SK-N-SH treated with all-trans-retinoic acid at 6 μM for 48 hours (cell line): ENCODE measurements at regions not wholly inside any gene's neighbourhood (a gene's known extent, or its start where the extent isn't known, plus 50 kb on each side); places are given as distances from the start of the nearest gene placed in this dataset.

Experiments used
- ATAC-seq: fragments of 200-7000 bp; cut with Tn5 transposase; 3 replicates; pipeline ENCODE4 v1.9.1; 2020; ENCODE audit warnings: mild to moderate bottlenecking, moderate library complexity
- CREB5 ChIP-seq: fragments of 250-450 bp; sonication (Bioruptor Pico); IDR thresholded peaks from 2 replicates; pipeline ENCODE4 v1.5.1; 2020; ENCODE audit warnings: low read depth, mild to moderate bottlenecking, moderate library complexity
- CSDC2 ChIP-seq: fragments of 250-450 bp; sonication (Bioruptor Pico); IDR thresholded peaks from 2 replicates; pipeline ENCODE4 v1.5.0; 2020; ENCODE audit warnings: mild to moderate bottlenecking, moderate library complexity
- CSRNP3 ChIP-seq: fragments of 250-450 bp; sonication (Bioruptor Pico); IDR thresholded peaks from 2 replicates; pipeline ENCODE4 v1.5.1; 2021; ENCODE audit warnings: mild to moderate bottlenecking, moderate library complexity
- ESRRG ChIP-seq: fragments of 250-450 bp; sonication (Bioruptor Pico); IDR thresholded peaks from 2 replicates; pipeline ENCODE4 v1.6.1; 2021; ENCODE audit warnings: mild to moderate bottlenecking
- GLIS3 ChIP-seq: fragments of 250-450 bp; sonication (Bioruptor Pico); IDR thresholded peaks from 2 replicates; pipeline ENCODE4 v1.5.0; 2020; ENCODE audit warnings: mild to moderate bottlenecking, moderate library complexity
- PATZ1 ChIP-seq: fragments of 250-450 bp; sonication (Bioruptor Pico); IDR thresholded peaks from 2 replicates; pipeline ENCODE4 v1.8.0; 2020; ENCODE audit warnings: mild to moderate bottlenecking, moderate library complexity, borderline replicate concordance
- POU6F1 ChIP-seq: fragments of 250-450 bp; sonication (Bioruptor Pico); IDR thresholded peaks from 2 replicates; pipeline ENCODE4 v1.8.0; 2021; ENCODE audit warnings: low read depth, mild to moderate bottlenecking, moderate library complexity, borderline replicate concordance
- PPARA ChIP-seq: fragments of 250-450 bp; sonication (Bioruptor Pico); IDR thresholded peaks from 2 replicates; pipeline ENCODE4 v1.5.0; 2020; ENCODE audit warnings: mild to moderate bottlenecking, borderline replicate concordance
- RARB ChIP-seq: fragments of 250-450 bp; sonication (Bioruptor Pico); IDR thresholded peaks from 2 replicates; pipeline ENCODE4 v1.8.0; 2021; ENCODE audit warnings: mild to moderate bottlenecking, moderate library complexity
- SNAI2 ChIP-seq: fragments of 250-450 bp; sonication (Bioruptor Pico); IDR thresholded peaks from 2 replicates; pipeline ENCODE4 v1.5.0; 2020; ENCODE audit warnings: mild to moderate bottlenecking, moderate library complexity
- TOX ChIP-seq: fragments of 250-450 bp; sonication (Bioruptor Pico); IDR thresholded peaks from 2 replicates; pipeline ENCODE4 v1.8.0; 2021; ENCODE audit warnings: mild to moderate bottlenecking, moderate library complexity, borderline replicate concordance
- ZFP30 ChIP-seq: fragments of 450-650 bp; formaldehyde crosslinking; IDR thresholded peaks from 2 replicates; pipeline ENCODE4 v1.5.0; 2022; ENCODE audit warnings: mild to moderate bottlenecking, moderate library complexity
- ZNF70 ChIP-seq: fragments of 450-650 bp; formaldehyde crosslinking; IDR thresholded peaks from 2 replicates; pipeline ENCODE4 v1.5.0; 2020; ENCODE audit warnings: mild to moderate bottlenecking, moderate library complexity
- ZNF8 ChIP-seq: fragments of 450-650 bp; formaldehyde crosslinking; IDR thresholded peaks from 2 replicates; pipeline ENCODE4 v1.5.0; 2020; ENCODE audit warnings: mild to moderate bottlenecking, moderate library complexity

GRCh38 chr13:111637365-111637764, 316.9 kb downstream of the TEX29 start:
- TF ChIP-seq TOX (CRISPR knock-in tag) (no peak), SNAI2 (CRISPR knock-in tag) (no peak), CREB5 (no peak), PATZ1 (no peak), ZNF70 (CRISPR knock-in tag) (no peak), GLIS3 (no peak), ZFP30 (CRISPR knock-in tag) (no peak)
- ATAC-seq: no peak

GRCh38 chr13:111638233-111638632, 317.8 kb downstream of the TEX29 start:
- no peak for TF ChIP-seq ESRRG (CRISPR knock-in tag)
- TF ChIP-seq ZFP30 (CRISPR knock-in tag): no peak
- TF ChIP-seq, all 23 proteins: peak for 0
- no peak for ATAC-seq

GRCh38 chr13:111639196-111639705, 318.8 kb downstream of the TEX29 start:
- TF ChIP-seq CREB5 (no peak), POU6F1 (CRISPR knock-in tag) (no peak), ESRRG (CRISPR knock-in tag) (no peak), ZNF8 (CRISPR knock-in tag) (no peak), CSDC2 (no peak), SNAI2 (CRISPR knock-in tag) (no peak), ZNF70 (CRISPR knock-in tag) (no peak)
- ATAC-seq: no peak

GRCh38 chr13:111640006-111640405, 319.6 kb downstream of the TEX29 start:
- TF ChIP-seq PATZ1: no peak
- ATAC-seq: no peak

GRCh38 chr13:111640476-111640875, 320.0 kb downstream of the TEX29 start:
- ATAC-seq: no peak
- TF ChIP-seq ESRRG (CRISPR knock-in tag) (no peak), TOX (CRISPR knock-in tag) (no peak), POU6F1 (CRISPR knock-in tag) (no peak), RARB (CRISPR knock-in tag) (no peak), ZFP30 (CRISPR knock-in tag) (no peak), CSDC2 (no peak), PPARA (CRISPR knock-in tag) (no peak), GLIS3 (no peak), CSRNP3 (CRISPR knock-in tag) (no peak)
